ENCODE measurements at regions not wholly inside any gene's neighbourhood (a gene's known extent, or its start where the extent isn't known, plus 50 kb on each side); places are given as distances from the start of the nearest gene placed in this dataset.

DNA sequence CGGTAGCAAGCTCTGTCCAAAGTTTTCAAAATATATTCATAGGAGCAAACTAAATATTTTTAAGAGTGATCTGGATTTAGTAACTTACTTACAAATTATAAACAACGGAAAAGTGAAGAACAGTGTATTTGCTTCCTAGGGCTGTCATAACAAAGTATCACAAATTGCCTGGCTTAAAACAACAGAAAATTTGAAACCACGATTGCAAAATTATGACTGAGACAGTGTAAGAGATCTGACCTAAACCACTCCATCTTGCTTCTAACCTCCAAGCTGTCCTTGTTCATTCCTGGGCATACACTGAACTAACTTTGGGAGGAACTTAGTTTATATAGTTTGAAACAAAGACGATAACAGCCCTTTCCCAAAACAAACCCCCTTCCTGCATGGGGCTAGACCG is 202.0 kb upstream of the CDH6 start:
- TF ChIP-seq, protein P1, sequence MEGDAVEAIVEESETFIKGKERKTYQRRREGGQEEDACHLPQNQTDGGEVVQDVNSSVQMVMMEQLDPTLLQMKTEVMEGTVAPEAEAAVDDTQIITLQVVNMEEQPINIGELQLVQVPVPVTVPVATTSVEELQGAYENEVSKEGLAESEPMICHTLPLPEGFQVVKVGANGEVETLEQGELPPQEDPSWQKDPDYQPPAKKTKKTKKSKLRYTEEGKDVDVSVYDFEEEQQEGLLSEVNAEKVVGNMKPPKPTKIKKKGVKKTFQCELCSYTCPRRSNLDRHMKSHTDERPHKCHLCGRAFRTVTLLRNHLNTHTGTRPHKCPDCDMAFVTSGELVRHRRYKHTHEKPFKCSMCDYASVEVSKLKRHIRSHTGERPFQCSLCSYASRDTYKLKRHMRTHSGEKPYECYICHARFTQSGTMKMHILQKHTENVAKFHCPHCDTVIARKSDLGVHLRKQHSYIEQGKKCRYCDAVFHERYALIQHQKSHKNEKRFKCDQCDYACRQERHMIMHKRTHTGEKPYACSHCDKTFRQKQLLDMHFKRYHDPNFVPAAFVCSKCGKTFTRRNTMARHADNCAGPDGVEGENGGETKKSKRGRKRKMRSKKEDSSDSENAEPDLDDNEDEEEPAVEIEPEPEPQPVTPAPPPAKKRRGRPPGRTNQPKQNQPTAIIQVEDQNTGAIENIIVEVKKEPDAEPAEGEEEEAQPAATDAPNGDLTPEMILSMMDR (IDR thresholded peaks at IDR 0.05; ENCODE audit: unreplicated experiment in 3 of 3) = no peak
- Mint-ChIP-seq H3K36me3 (ENCODE audit: low read depth) (no peaks in the 10 kb centered on the region), H3K4me1 (no peaks in the 10 kb centered on the region), H3K9me3 (no peaks in the 10 kb centered on the region), H3K4me3 (no peak overlapping the region), H3K27ac (no peak overlapping the region), H3K27me3 (ENCODE audit: low read depth) (no peaks in the 10 kb centered on the region)

DNA sequence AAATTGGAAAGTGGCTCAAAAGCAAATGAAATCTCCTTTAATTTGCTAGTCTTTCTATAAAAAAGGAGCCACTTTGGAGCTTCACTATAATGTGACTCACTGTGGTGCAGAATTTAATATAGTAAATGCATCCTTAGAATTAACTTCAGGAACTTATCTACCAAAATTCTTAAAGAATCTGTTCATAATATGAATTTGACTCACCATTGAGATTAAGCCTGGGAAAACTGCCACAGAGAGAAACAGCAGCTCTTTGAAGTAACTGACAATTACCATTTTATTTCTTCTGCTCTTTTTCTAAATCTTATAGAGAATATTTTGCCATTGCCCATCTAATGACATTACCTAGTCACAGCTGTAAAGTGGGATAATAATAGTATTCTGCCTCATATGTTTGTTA is 211.9 kb upstream of the CDH6 start:
- Mint-ChIP-seq H3K36me3 (ENCODE audit: low read depth) (no peaks in the 10 kb centered on the region), H3K9me3 (no peaks in the 10 kb centered on the region), H3K4me1 (no peaks in the 10 kb centered on the region), H3K27ac (no peak overlapping the region), H3K27me3 (ENCODE audit: low read depth) (no peaks in the 10 kb centered on the region), H3K4me3 (no peak overlapping the region)
- TF ChIP-seq, protein P1 (IDR thresholded peaks at IDR 0.05; ENCODE audit: unreplicated experiment in 3 of 3) = no peak

GRCh38 chr5:30968971-30969370 is 224.5 kb upstream of the CDH6 start:
- H3K27me3 Mint-ChIP-seq (ENCODE audit: low read depth) = no peaks in the 10 kb centered on the region
- no peaks in the 10 kb centered on the region for H3K9me3 Mint-ChIP-seq
- no peak overlapping the region for H3K4me3 Mint-ChIP-seq
- TF ChIP-seq, protein P1 (IDR thresholded peaks at IDR 0.05; ENCODE audit: unreplicated experiment in 3 of 3) = no peak
- no peaks in the 10 kb centered on the region for H3K4me1 Mint-ChIP-seq
- H3K36me3 Mint-ChIP-seq (ENCODE audit: low read depth) = no peaks in the 10 kb centered on the region
- H3K27ac Mint-ChIP-seq = no peak overlapping the region

DNA sequence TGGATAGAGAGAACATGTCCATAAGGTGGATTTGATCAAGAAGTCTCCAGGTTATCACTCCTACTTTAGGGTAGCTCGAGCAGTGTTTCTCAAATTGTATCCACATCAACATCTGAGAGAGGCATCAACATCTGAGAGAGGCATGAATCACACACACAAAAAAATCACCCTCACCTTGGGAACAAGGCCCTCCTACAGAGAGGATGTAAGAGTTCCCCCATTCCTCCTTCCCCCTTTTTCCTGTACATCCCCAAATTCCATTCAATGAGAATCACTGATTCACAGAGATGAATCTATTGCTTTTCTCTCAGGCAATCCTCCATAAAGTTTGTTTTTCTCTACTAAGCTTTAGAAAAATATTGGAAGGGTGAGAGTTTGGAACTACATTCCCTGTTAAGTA is 233.4 kb upstream of the CDH6 start:
- Mint-ChIP-seq H3K4me3 (no peak overlapping the region), H3K27ac (no peak overlapping the region), H3K9me3 (no peaks in the 10 kb centered on the region)

DNA sequence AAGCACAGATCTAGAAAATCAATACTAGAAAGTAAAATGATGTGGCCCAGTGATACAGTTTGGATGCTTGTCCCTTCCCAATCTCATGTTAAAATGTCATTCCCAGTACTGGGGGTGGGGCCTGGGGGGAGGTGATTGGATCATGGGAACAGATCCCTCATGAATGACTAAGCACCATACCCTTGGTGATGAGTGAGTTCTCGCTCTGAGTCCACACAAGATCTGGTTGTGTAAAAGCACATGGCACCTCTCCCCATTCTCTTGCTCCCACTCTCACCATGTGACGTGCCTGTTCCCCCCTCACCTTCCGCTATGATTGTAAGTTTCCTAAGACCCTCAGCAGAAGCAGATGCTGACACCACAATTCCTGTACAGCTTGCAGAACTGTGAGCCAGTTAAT is 234.2 kb upstream of the CDH6 start:
- H3K27ac Mint-ChIP-seq = no peak overlapping the region
- peaks cover 4% of the 10 kb centered on the region for H3K27me3 Mint-ChIP-seq (ENCODE audit: low read depth)
- TF ChIP-seq, protein P1 (IDR thresholded peaks at IDR 0.05; ENCODE audit: unreplicated experiment in 3 of 3) = no peak
- H3K4me1 Mint-ChIP-seq = no peaks in the 10 kb centered on the region
- no peak overlapping the region for H3K4me3 Mint-ChIP-seq
- no peaks in the 10 kb centered on the region for H3K9me3 Mint-ChIP-seq
- H3K36me3 Mint-ChIP-seq (ENCODE audit: low read depth) = no peaks in the 10 kb centered on the region

More for the DNA sequence above, 233.4 kb upstream of the CDH6 start:
- TF ChIP-seq, protein P1 (IDR thresholded peaks at IDR 0.05; ENCODE audit: unreplicated experiment in 3 of 3) = no peak
- no peaks in the 10 kb centered on the region for H3K36me3 Mint-ChIP-seq (ENCODE audit: low read depth)
- no peaks in the 10 kb centered on the region for H3K4me1 Mint-ChIP-seq
- peaks cover 4% of the 10 kb centered on the region for H3K27me3 Mint-ChIP-seq (ENCODE audit: low read depth)

DNA sequence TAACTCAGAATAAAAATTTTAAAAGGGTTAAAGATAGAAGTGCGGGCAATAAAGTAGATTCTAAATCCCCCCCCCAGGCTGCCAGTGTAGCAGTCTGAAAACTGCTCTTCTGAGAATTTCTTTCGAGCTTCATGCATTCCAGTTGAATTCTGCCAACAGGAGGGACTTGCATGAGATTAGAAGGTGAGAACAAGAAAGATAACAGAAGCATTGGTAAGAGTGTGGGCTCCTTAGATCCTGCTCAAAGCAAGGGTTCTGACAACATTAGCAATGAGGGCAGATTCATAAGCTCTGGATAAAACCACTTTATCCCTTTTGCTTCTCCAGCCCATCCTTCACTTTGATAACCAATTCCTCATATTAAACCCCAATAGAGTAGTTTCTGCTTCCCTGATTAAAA is 235.9 kb upstream of the CDH6 start:
- peaks cover 4% of the 10 kb centered on the region for H3K27me3 Mint-ChIP-seq (ENCODE audit: low read depth)
- H3K27ac Mint-ChIP-seq = no peak overlapping the region
- no peaks in the 10 kb centered on the region for H3K4me1 Mint-ChIP-seq
- H3K9me3 Mint-ChIP-seq = peaks cover 2% of the 10 kb centered on the region
- no peak overlapping the region for H3K4me3 Mint-ChIP-seq
- TF ChIP-seq, protein P1 (IDR thresholded peaks at IDR 0.05; ENCODE audit: unreplicated experiment in 3 of 3) = no peak
- peaks cover 3% of the 10 kb centered on the region for H3K36me3 Mint-ChIP-seq (ENCODE audit: low read depth)

Data from nephron (organoid).